ENCODE measurements at regions not wholly inside any gene's neighbourhood (a gene's known extent, or its start where the extent isn't known, plus 50 kb on each side); places are given as distances from the start of the nearest gene placed in this dataset.

- no peak for DNase-seq
Measured at GRCh38 chr11:27968461-27968860, 139.5 kb downstream of the KIF18A start.

GRCh38 chr11:27965559-27965958 lies 142.4 kb downstream of the KIF18A start:
- no peak for DNase-seq

- no peak for DNase-seq
Measured at GRCh38 chr11:27963370-27963769, 144.6 kb downstream of the KIF18A start.

- no peak for DNase-seq
Measured at GRCh38 chr11:27949951-27950738, 157.8 kb downstream of the KIF18A start.

GRCh38 chr11:27945348-27945747 lies 162.6 kb downstream of the KIF18A start:
- DNase-seq = no peak

- no peak for DNase-seq
Measured at GRCh38 chr11:27938011-27938410, 169.9 kb downstream of the KIF18A start.

GRCh38 chr11:27934830-27935145 lies 173.2 kb downstream of the KIF18A start:
- peak; percentile 98 for DNase-seq

GRCh38 chr11:27933992-27934829 lies 173.7 kb downstream of the KIF18A start:
- DNase-seq = peak; percentile 100

- no peak for DNase-seq
Measured at GRCh38 chr11:27931770-27932169, 176.2 kb downstream of the KIF18A start.

GRCh38 chr11:27930946-27931345 lies 177.0 kb downstream of the KIF18A start:
- no peak for DNase-seq

- DNase-seq = no peak
Measured at GRCh38 chr11:27928809-27929208, 179.1 kb downstream of the KIF18A start.

- DNase-seq = peak; percentile 99
Measured at GRCh38 chr11:27926981-27927481, 180.9 kb downstream of the KIF18A start.

- DNase-seq = no peak
Measured at GRCh38 chr11:27926486-27926885, 181.5 kb downstream of the KIF18A start.

- no peak for DNase-seq
Measured at GRCh38 chr11:27921472-27921871, 186.5 kb downstream of the KIF18A start.

GRCh38 chr11:27916541-27917100 lies 191.3 kb downstream of the KIF18A start:
- DNase-seq = peak; percentile 71

- DNase-seq = peak; percentile 51
Measured at GRCh38 chr11:27914080-27914479, 193.9 kb downstream of the KIF18A start.

GRCh38 chr11:27913650-27914049 lies 194.3 kb downstream of the KIF18A start:
- DNase-seq = peak; percentile 52

- DNase-seq = no peak
Measured at GRCh38 chr11:27912916-27913315, 195.0 kb downstream of the KIF18A start.

- DNase-seq = peak; percentile 89
Measured at GRCh38 chr11:27910186-27910931, 197.6 kb downstream of the KIF18A start.

- DNase-seq = no peak
Measured at GRCh38 chr11:27909386-27909785, 198.6 kb downstream of the KIF18A start.

GRCh38 chr11:27908621-27909020 lies 199.3 kb downstream of the KIF18A start:
- no peak for DNase-seq

GRCh38 chr11:27907530-27907929 lies 200.4 kb downstream of the KIF18A start:
- DNase-seq = peak; percentile 49

GRCh38 chr11:27907091-27907490 lies 200.9 kb downstream of the KIF18A start:
- DNase-seq = no peak
